Nephron progenitor cell (in vitro differentiated cells): ENCODE measurements at regions not wholly inside any gene's neighbourhood (a gene's known extent, or its start where the extent isn't known, plus 50 kb on each side); places are given as distances from the start of the nearest gene placed in this dataset.

Experiments used
- DNase-seq: peaks from one replicate; pipeline ENCODE4 v3.0.0; 2021
- H3K27ac Mint-ChIP-seq: 2 replicates; pipeline ENCODE4 v1.8.0; 2021; ENCODE audit warnings: mild to moderate bottlenecking, moderate library complexity, mixed read lengths
- H3K27me3 Mint-ChIP-seq: 2 replicates; pipeline ENCODE4 v1.8.0; 2021; ENCODE audit warnings: mild to moderate bottlenecking, low read depth, mixed read lengths; ENCODE audit not compliant: poor library complexity
- H3K36me3 Mint-ChIP-seq: 2 replicates; pipeline ENCODE4 v1.8.0; 2021; ENCODE audit warnings: low read depth, mixed read lengths
- H3K4me1 Mint-ChIP-seq: 2 replicates; pipeline ENCODE4 v1.8.0; 2021; ENCODE audit warnings: mixed read lengths
- H3K4me3 Mint-ChIP-seq: 2 replicates; pipeline ENCODE4 v1.8.0; 2021; ENCODE audit warnings: mild to moderate bottlenecking, moderate library complexity, mixed read lengths
- H3K9me3 Mint-ChIP-seq: 2 replicates; pipeline ENCODE4 v1.8.0; 2021; ENCODE audit warnings: mild to moderate bottlenecking, moderate library complexity, mixed read lengths
- CTCF ChIP-seq: fragments of 200-600 bp; sonication (generic); IDR thresholded peaks from 2 replicates; pipeline ENCODE4 v1.5.0; 2021; ENCODE audit warnings: antibody characterized with exemption

- Mint-ChIP-seq H3K36me3 (no peaks in the 10 kb centered on the region), H3K4me3 (no peak overlapping the region), H3K4me1 (no peaks in the 10 kb centered on the region), H3K27me3 (no peaks in the 10 kb centered on the region), H3K27ac (no peak overlapping the region), H3K9me3 (peaks cover 3% of the 10 kb centered on the region)
- no peak for TF ChIP-seq CTCF
- no peak for DNase-seq
Measured at GRCh38 chr3:83302091-83302490, 1540.6 kb upstream of the GBE1 start.

DNA sequence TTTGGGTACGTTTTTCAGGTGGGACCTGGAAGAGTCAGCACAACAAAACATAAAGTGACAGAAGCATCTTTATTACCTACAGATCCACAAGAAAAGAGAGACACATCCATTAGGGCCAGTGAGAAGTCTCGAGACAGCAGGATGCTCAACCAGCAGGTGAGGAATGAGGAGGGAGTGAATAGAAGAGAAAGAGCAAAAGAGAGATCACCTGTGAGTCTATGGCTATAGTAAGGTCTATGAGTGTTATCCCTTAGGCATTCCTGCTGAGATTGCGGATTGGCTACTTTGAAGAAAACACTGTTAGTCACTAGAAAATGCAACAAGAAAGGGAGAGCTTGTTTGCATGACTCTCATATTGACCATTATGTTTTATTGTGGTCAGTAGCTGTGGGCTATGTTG lies 1556.2 kb upstream of the GBE1 start:
- Mint-ChIP-seq H3K27ac (no peak overlapping the region), H3K27me3 (no peaks in the 10 kb centered on the region), H3K36me3 (no peaks in the 10 kb centered on the region), H3K9me3 (no peaks in the 10 kb centered on the region), H3K4me1 (no peaks in the 10 kb centered on the region), H3K4me3 (no peak overlapping the region)
- no peak for DNase-seq
- no peak for TF ChIP-seq CTCF

GRCh38 chr3:83320726-83321125 lies 1559.3 kb upstream of the GBE1 start:
- no peaks in the 10 kb centered on the region for H3K4me1 Mint-ChIP-seq
- H3K36me3 Mint-ChIP-seq = no peaks in the 10 kb centered on the region
- no peaks in the 10 kb centered on the region for H3K9me3 Mint-ChIP-seq
- H3K27ac Mint-ChIP-seq = no peak overlapping the region
- TF ChIP-seq CTCF = no peak
- no peaks in the 10 kb centered on the region for H3K27me3 Mint-ChIP-seq
- no peak for DNase-seq
- H3K4me3 Mint-ChIP-seq = no peak overlapping the region

DNA sequence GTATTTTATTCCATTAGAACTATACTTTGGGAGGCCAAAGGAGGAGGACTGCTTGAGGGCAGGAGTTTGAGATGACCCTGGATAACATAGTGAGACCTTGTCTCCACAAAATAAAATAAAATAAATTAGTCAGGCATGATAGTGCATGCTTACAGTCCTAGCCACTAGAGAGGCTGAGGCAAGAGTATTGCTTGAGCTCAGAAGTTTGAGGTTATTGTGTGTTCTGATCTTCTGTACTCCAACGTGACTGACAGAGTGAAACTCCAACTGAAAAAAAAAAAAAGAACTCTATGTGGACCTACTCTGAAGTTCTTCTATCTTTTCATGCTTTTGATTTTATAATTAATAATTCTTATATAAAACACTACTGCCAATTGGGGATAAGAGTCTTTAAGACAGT lies 1560.0 kb upstream of the GBE1 start:
- Mint-ChIP-seq H3K36me3 (no peaks in the 10 kb centered on the region), H3K9me3 (no peaks in the 10 kb centered on the region), H3K4me1 (no peaks in the 10 kb centered on the region), H3K27ac (no peak overlapping the region), H3K27me3 (no peaks in the 10 kb centered on the region), H3K4me3 (no peak overlapping the region)
- no peak for DNase-seq
- no peak for TF ChIP-seq CTCF

DNA sequence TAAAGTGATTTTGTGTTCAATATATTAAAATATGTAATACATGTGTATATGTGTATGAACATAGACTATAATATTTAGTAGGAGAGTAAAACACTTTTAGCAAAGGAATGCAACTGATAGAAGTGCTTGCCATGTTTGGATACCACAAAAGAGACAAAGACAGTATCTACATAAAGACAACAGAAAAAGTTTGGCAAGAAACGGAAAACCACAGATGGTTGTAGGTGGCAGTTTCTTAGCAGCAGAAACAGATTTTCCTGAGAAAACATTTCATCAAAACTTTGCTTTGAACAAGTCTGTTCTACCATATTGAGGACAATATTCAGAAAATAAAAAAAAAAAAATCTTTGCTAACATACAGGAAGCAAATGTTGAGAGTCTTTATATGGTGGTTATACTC lies 1560.4 kb upstream of the GBE1 start:
- Mint-ChIP-seq H3K36me3 (no peaks in the 10 kb centered on the region), H3K4me3 (no peak overlapping the region), H3K9me3 (no peaks in the 10 kb centered on the region), H3K27ac (no peak overlapping the region), H3K27me3 (no peaks in the 10 kb centered on the region), H3K4me1 (no peaks in the 10 kb centered on the region)
- no peak for DNase-seq
- TF ChIP-seq CTCF = no peak

GRCh38 chr3:83354205-83354604 lies 1592.8 kb upstream of the GBE1 start:
- Mint-ChIP-seq H3K27me3 (no peaks in the 10 kb centered on the region), H3K36me3 (no peaks in the 10 kb centered on the region), H3K27ac (no peak overlapping the region), H3K9me3 (no peaks in the 10 kb centered on the region), H3K4me1 (no peaks in the 10 kb centered on the region), H3K4me3 (no peak overlapping the region)
- no peak for TF ChIP-seq CTCF
- DNase-seq = no peak
